Bronchial epithelial cell (primary cell): ENCODE measurements at regions not wholly inside any gene's neighbourhood (a gene's known extent, or its start where the extent isn't known, plus 50 kb on each side); places are given as distances from the start of the nearest gene placed in this dataset.
A peak's percentile ranks its signal among the peaks of the same experiment; 100 is the strongest.

ENCODE experiments used
- DNase-seq: peaks from one replicate; pipeline ENCODE4 v3.0.0-alpha.2; 2010; ENCODE audit warnings: low read depth
- FAIRE-seq: peaks from 2 replicates; lab custom pipeline; 2011; peaks lifted over from hg19 to GRCh38; lab: Jason Lieb, UNC
- H3K27me3 ChIP-seq: 2 replicates; pipeline ENCODE4 v1.5.1; 2011; ENCODE audit warnings: low read length; ENCODE audit not compliant: control insufficient read depth, insufficient read depth
- H3K36me3 ChIP-seq: 2 replicates; pipeline ENCODE4 v1.5.1; 2011; ENCODE audit warnings: low read length; ENCODE audit not compliant: control insufficient read depth, insufficient read depth
- H3K4me3 ChIP-seq: 2 replicates; pipeline ENCODE4 v1.5.1; 2011; ENCODE audit warnings: mild to moderate bottlenecking, low read depth, low read length, control low read depth
- CTCF ChIP-seq: IDR thresholded peaks from 2 replicates; pipeline ENCODE4 v1.5.1; 2011; ENCODE audit warnings: mild to moderate bottlenecking, moderate library complexity, low read length, control low read depth, inconsistent platforms; ENCODE audit not compliant: insufficient read depth, severe bottlenecking

- Histone ChIP-seq H3K36me3 (peaks cover 8% of the 10 kb centered on the region), H3K27me3 (no peaks in the 10 kb centered on the region), H3K4me3 (no peak overlapping the region)
- FAIRE-seq = no peak
- no peak for TF ChIP-seq CTCF
- DNase-seq = peak; percentile 66
These were observed 267.1 kb upstream of the RGS6 start for GRCh38 chr14:71665157-71665556.

GRCh38 chr14:71665781-71666180 lies 266.4 kb upstream of the RGS6 start:
- FAIRE-seq (no peak), DNase-seq (no peak)
- no peak overlapping the region for H3K4me3 ChIP-seq
- TF ChIP-seq CTCF = no peak
- no peaks in the 10 kb centered on the region for H3K27me3 ChIP-seq
- peaks cover 8% of the 10 kb centered on the region for H3K36me3 ChIP-seq

GRCh38 chr14:71666571-71667145 lies 265.6 kb upstream of the RGS6 start:
- FAIRE-seq = no peak
- Histone ChIP-seq H3K27me3 (no peaks in the 10 kb centered on the region), H3K36me3 (peaks cover 6% of the 10 kb centered on the region), H3K4me3 (no peak overlapping the region)
- TF ChIP-seq CTCF = no peak
- DNase-seq = no peak

- TF ChIP-seq CTCF = no peak
- H3K4me3 ChIP-seq = no peak overlapping the region
- peaks cover 4% of the 10 kb centered on the region for H3K36me3 ChIP-seq
- H3K27me3 ChIP-seq = no peaks in the 10 kb centered on the region
- FAIRE-seq (no peak), DNase-seq (no peak)
These were observed 263.9 kb upstream of the RGS6 start for GRCh38 chr14:71668186-71668912.

GRCh38 chr14:71672596-71672995 lies 259.6 kb upstream of the RGS6 start:
- FAIRE-seq (no peak), DNase-seq (no peak)
- Histone ChIP-seq H3K4me3 (no peak overlapping the region), H3K27me3 (no peaks in the 10 kb centered on the region), H3K36me3 (peaks cover 4% of the 10 kb centered on the region)
- no peak for TF ChIP-seq CTCF
